Upper lobe of left lung (tissue), 4 donors: ENCODE measurements at regions not wholly inside any gene's neighbourhood (a gene's known extent, or its start where the extent isn't known, plus 50 kb on each side); places are given as distances from the start of the nearest gene placed in this dataset.

Source experiments
- EP300 ChIP-seq, 4 donors: sonication (generic); formaldehyde crosslinking; IDR thresholded peaks; one replicate each; pipeline ENCODE4 v1.5.1; 2017; ENCODE audit warnings: antibody characterized with exemption in 4 of 4, control low read depth in 2 of 4
- POLR2A ChIP-seq, 4 donors: fragments of 450-650 bp; IDR thresholded peaks; one replicate each; pipeline ENCODE4 v1.5.1; 2016 to 2017; ENCODE audit warnings: antibody characterized with exemption in 4 of 4, mild to moderate bottlenecking in 2 of 4
- POLR2AphosphoS5 ChIP-seq, 2 donors: sonication (generic); formaldehyde crosslinking; IDR thresholded peaks; one replicate each; pipeline ENCODE4 v1.5.1; 2017; ENCODE audit warnings: antibody characterized with exemption in 2 of 2
- TF ChIP-seq, protein P1 (sequence below), 6 experiments: fragments of 450-650 bp in 4 of 6; fragments of 200-600 bp in 2 of 6; sonication (generic) in 2 of 6; IDR thresholded peaks; one replicate each; pipeline ENCODE4 v1.5.1; 2016 to 2019; ENCODE audit warnings: antibody characterized with exemption in 6 of 6

DNA sequence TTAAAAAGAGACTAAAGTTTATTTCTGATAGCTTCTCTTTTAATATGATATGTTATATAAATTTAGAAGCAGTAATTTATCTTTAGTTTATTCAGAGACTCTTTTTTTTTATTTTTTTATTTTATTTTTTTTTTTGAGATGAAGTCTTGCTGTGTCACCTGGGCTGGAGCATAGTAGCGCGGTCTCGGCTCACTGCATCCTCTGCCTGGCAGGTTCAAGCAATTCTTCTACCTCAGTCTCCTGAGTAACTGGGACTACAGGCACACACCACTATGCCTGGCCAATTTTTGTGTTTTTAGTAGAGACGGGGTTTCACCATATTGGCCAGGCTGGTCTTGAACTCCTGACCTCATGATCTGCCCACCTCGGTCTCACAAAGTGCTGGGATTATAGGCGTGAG is 89.6 kb downstream of the DISP1 start:
- TF ChIP-seq, protein P1, sequence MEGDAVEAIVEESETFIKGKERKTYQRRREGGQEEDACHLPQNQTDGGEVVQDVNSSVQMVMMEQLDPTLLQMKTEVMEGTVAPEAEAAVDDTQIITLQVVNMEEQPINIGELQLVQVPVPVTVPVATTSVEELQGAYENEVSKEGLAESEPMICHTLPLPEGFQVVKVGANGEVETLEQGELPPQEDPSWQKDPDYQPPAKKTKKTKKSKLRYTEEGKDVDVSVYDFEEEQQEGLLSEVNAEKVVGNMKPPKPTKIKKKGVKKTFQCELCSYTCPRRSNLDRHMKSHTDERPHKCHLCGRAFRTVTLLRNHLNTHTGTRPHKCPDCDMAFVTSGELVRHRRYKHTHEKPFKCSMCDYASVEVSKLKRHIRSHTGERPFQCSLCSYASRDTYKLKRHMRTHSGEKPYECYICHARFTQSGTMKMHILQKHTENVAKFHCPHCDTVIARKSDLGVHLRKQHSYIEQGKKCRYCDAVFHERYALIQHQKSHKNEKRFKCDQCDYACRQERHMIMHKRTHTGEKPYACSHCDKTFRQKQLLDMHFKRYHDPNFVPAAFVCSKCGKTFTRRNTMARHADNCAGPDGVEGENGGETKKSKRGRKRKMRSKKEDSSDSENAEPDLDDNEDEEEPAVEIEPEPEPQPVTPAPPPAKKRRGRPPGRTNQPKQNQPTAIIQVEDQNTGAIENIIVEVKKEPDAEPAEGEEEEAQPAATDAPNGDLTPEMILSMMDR (IDR thresholded peaks at IDR 0.05) = no peak
- TF ChIP-seq POLR2AphosphoS5 (IDR thresholded peaks at IDR 0.05) (no peak), EP300 (IDR thresholded peaks at IDR 0.05) (no peak), POLR2A (IDR thresholded peaks at IDR 0.05) (no peak)
